HepG2 (cell line): ENCODE measurements at regions not wholly inside any gene's neighbourhood (a gene's known extent, or its start where the extent isn't known, plus 50 kb on each side); places are given as distances from the start of the nearest gene placed in this dataset.

Experiments
- CAMTA2 ChIP-seq: sonication (generic); formaldehyde crosslinking; IDR thresholded peaks from 2 replicates; pipeline ENCODE4 v1.4.0; 2020; ENCODE audit warnings: mild to moderate bottlenecking, missing genetic modification reagents, borderline replicate concordance
- ETV6 ChIP-seq: sonication (generic); formaldehyde crosslinking; conservative IDR thresholded peaks from 2 replicates; pipeline ENCODE4 v1.4.0; 2020; ENCODE audit warnings: missing genetic modification reagents
- EZH2 ChIP-seq: conservative IDR thresholded peaks from 2 replicates; pipeline ENCODE4 v1.6.1; 2012; ENCODE audit warnings: mild to moderate bottlenecking, low read depth, low read length, moderate library complexity
- TCF12 ChIP-seq, 2 experiments: fragments of 450-650 bp in 1 of 2; sonication (generic) in 1 of 2; formaldehyde crosslinking in 1 of 2; IDR thresholded peaks; 2 replicates each; pipeline versions ENCODE4 v1.6.1 to v1.8.0; 2017 to 2022; ENCODE audit warnings: antibody characterized with exemption in 1 of 2, mild to moderate bottlenecking in 1 of 2, missing genetic modification reagents in 1 of 2, moderate library complexity in 1 of 2
- ZMYM2 ChIP-seq: sonication (generic); formaldehyde crosslinking; IDR thresholded peaks from 2 replicates; pipeline ENCODE4 v1.8.0; 2022; ENCODE audit warnings: mild to moderate bottlenecking, missing genetic modification reagents
- TF ChIP-seq, protein P1 (sequence below): sonication (generic); formaldehyde crosslinking; IDR thresholded peaks from 2 replicates; pipeline ENCODE4 v1.5.0; 2020; ENCODE audit warnings: mild to moderate bottlenecking, missing genetic modification reagents, moderate library complexity
- TF ChIP-seq, protein P2 (sequence below): sonication (generic); formaldehyde crosslinking; IDR thresholded peaks from 2 replicates; pipeline ENCODE4 v1.5.0; 2020; ENCODE audit warnings: missing genetic modification reagents

DNA sequence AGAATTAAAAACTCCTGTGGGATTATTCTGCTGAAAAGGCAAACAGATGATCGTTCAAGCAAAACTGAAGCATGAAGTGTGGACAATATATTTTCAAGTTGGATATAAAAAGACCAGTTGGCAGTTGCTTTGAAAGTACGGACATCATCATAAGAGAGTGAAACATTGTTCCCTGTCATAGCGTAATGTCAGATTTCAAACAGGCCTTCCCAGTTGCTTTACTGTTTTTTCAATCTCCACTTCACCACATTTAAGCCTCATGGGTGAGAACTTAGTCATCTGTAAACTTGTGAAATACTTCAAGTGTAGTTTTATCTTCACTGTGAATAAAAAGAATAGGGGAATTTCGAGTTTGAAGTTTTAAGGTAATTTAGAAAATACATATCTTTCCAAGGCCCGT is 435.1 kb upstream of the CNTN3 start:
- TF ChIP-seq, protein P1, sequence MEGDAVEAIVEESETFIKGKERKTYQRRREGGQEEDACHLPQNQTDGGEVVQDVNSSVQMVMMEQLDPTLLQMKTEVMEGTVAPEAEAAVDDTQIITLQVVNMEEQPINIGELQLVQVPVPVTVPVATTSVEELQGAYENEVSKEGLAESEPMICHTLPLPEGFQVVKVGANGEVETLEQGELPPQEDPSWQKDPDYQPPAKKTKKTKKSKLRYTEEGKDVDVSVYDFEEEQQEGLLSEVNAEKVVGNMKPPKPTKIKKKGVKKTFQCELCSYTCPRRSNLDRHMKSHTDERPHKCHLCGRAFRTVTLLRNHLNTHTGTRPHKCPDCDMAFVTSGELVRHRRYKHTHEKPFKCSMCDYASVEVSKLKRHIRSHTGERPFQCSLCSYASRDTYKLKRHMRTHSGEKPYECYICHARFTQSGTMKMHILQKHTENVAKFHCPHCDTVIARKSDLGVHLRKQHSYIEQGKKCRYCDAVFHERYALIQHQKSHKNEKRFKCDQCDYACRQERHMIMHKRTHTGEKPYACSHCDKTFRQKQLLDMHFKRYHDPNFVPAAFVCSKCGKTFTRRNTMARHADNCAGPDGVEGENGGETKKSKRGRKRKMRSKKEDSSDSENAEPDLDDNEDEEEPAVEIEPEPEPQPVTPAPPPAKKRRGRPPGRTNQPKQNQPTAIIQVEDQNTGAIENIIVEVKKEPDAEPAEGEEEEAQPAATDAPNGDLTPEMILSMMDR: no peak
- no peak for TF ChIP-seq CAMTA2 (CRISPR knock-in tag)
- TF ChIP-seq, protein P2, sequence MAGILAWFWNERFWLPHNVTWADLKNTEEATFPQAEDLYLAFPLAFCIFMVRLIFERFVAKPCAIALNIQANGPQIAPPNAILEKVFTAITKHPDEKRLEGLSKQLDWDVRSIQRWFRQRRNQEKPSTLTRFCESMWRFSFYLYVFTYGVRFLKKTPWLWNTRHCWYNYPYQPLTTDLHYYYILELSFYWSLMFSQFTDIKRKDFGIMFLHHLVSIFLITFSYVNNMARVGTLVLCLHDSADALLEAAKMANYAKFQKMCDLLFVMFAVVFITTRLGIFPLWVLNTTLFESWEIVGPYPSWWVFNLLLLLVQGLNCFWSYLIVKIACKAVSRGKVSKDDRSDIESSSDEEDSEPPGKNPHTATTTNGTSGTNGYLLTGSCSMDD (CRISPR knock-in tag): no peak
- TF ChIP-seq TCF12 (IDR thresholded peaks at IDR 0.05): no peak
- no peak for TF ChIP-seq TCF12 (CRISPR knock-in tag; IDR thresholded peaks at IDR 0.05)
- TF ChIP-seq ETV6 (CRISPR knock-in tag): no peak
- no peak for TF ChIP-seq ZMYM2 (CRISPR knock-in tag)
- TF ChIP-seq EZH2: no peak
